ENCODE measurements at regions not wholly inside any gene's neighbourhood (a gene's known extent, or its start where the extent isn't known, plus 50 kb on each side); places are given as distances from the start of the nearest gene placed in this dataset.
"Not testable (repeated sequence)": the region's sequence is repeated elsewhere in the genome, so short reads cannot be mapped to it uniquely, and the experiment has no call there.

GRCh38 chr1:4170548-4171340 lies 270.7 kb upstream of the C1orf174 start:
- DNase-seq, result peak in 20 of 56 donors; percentile 4 to 62 (median 30)

DNA sequence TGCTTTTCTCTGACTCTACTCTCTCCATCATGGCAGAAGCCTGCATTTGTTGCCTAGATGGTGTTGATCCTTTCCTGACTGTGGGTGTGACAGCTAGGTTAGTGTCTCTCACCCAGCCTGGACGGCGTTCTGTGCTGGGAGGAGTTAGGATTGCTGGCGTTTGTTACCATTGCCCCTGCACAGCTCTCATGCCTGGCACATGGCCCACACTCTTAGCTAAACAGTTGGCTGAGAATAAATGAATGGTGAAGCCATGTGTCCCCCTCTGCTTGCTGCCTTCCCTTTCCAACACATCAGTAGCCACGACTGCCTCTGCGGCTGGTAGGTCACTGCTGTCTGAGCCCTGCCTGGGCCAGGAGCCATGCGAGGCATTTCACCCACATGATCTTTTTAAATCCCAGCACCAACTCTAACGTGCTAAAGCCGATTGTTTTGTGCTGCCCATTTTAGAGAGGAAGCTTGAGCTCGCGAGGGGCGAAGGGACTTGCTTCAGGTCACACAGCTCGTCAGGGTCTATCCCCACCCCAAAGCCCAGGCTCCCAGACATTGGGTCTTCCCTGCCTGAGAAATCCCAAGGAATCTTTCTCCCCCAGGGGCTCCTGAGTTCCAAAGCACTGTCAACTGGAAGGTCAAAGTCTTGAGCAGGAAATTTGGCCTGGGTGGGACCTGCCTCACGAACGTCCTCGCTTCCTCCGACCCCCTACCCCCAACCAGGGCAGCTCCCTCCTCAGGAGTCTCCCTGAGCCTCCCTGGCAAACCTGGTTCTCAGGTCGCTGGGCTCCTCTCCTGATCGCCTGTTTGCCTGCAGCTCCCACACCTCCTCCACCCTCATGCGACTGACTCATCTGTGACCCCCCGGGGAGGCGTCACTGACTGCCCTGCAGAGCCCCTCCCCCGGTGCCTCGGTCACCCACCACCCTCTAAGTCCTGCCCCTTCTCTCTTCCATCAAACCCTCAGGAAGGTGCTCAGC lies 271.7 kb upstream of the C1orf174 start:
- DNase-seq, result peak in 3 of 56 donors; percentile 15 to 29 (median 29)

DNA sequence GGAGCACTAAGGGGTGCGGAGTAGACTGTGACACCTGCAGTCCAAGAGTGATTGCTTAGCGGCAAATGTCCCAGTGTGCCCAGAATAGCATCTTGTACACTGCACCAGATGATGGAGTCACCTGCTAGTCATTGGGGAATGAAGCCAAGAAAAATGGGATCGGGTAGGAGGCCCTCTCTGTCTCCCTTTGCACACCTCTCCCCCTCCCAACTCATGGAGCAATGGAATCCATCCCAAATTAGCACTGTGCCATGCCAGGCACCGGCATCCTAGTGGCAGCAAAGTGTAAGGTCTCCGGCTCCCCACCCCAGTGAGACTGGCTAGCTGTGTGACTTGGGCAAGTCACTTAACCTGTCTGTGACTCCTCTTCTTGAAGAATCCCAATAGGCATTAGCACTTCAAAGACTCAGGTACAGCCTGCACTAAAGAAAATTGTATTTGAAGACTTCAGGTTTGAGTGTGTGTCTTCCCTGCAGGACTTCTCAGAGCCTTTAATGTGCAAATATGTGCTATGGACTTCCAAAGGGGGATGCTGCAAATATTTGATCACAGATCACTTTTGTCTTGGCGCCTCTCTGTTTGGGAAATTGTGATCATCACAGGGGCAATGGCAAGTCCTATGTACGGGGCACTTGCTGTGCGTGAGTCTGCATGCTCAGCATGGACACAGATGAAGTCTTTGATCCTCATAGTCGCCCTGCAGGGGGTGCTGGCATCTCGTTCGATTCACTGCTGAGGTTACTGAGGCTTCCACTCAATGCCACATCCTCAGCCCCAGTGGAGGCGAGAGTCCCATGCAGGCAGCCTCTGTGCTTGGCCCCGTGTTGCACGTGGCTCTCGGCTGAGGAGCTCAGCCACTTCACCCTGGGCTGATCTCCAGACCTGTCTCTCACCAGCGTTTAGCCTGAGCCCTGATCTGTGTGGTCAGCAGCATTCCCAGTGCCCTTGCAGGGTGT lies 272.9 kb upstream of the C1orf174 start:
- peak in 10 of 56 donors; percentile 2 to 40 (median 13) for DNase-seq

GRCh38 chr1:4173731-4174130 lies 273.7 kb upstream of the C1orf174 start:
- DNase-seq, result no peak

DNA sequence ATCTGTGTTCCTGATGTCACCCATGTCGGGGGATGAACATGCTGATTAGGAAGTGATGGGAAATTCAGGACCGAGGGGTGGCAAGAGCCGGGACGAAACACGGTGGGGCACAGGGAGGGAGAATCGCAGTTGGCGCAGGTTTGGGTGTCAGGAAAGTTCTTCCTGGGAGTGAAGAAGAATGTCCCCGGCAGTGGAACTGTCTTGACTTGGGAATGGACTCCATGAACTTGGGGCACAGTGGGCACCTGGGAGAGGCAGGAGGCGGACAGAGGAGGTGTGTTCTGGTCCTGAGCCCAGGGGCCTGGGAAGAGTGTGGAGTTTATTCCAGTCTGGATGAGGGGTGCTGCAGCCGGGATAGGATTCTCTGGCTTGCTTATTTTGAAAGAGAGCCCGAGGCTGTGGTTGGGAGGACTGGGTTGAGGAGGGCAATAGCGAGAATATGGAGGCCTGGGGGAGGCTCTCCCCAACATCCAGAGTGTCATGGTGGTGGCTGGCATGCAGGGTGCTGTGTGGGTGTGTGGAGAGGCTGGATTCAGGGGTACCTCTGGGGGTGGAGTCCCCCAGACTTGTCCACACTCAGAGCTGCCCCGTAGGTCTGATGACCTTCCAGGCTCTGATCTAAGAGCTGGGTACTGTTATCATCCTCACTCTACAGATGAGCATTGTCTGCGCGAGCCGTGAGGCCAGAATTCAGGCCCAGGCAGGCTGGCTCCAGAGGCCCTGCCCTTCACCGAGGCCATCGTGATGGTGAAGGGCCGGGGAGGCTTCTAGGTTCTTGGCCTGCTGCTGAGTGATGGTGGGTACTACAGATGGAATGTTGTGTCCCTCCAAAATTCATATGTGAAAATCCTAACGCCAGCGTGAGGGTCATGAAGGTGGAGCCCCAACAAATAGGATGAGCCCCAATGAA lies 274.5 kb upstream of the C1orf174 start:
- DNase-seq, result no peak

- no peak for DNase-seq
Observed at GRCh38 chr1:4175566-4176405, 275.7 kb upstream of the C1orf174 start.

- DNase-seq, result no peak
Observed at GRCh38 chr1:4176841-4177240, 276.8 kb upstream of the C1orf174 start.

- no peak for DNase-seq
Observed at GRCh38 chr1:4177425-4178150, 277.5 kb upstream of the C1orf174 start.

DNA sequence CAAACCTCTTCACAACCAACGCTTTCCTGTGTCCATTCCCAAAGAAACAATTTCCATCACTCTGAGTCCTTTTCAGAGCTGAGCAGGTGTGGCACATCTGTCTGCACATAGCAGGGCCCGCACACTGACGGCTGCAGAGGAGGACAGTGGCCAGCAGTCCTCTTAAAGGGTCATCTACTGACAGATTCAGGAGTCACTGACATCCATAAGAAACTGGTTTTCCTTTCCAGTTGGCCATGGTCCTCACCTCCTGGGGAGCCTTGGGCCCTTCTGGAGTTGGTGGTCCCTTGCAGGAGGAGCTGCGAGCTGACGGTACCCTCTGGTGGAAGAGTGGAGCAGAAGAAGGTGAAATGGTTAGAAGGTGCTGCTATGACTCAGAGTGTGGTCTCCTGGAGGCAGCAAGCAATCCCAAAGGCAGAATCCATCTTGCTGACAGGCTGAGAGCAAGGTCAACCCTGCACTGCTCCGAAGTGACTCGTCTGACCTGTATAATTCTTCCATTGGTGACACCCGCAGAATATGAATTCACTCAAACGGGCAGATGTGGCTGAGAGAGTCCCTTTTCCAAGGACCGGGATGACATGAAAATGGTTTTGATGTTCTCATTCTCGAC lies 278.5 kb upstream of the C1orf174 start:
- DNase-seq, result no peak

GRCh38 chr1:4179914-4180735 lies 280.1 kb upstream of the C1orf174 start:
- DNase-seq, result peak in 10 of 56 donors; percentile 5 to 39 (median 21)

GRCh38 chr1:4186486-4186885 lies 286.4 kb upstream of the C1orf174 start:
- DNase-seq, result not testable (repeated sequence)

DNA sequence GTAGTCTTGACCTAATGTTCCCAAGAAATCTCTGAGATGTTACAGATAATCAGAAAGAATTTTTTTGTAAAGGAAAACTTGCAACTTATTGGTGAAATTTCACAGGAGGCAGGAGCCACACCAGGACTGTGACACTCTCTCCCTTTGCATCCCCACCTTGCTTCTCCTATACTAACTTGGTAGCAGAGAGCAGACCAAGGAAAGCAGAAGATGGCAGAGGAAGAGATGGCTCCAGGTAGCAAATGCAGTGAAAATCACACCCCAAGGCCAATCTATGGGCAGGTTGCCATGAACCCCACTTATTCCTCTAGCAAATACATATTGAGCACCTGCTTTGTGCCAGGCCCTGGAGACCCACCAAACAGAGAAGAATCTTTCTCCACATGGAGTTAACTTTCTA lies 303.4 kb upstream of the C1orf174 start:
- no peak for DNase-seq

DNA sequence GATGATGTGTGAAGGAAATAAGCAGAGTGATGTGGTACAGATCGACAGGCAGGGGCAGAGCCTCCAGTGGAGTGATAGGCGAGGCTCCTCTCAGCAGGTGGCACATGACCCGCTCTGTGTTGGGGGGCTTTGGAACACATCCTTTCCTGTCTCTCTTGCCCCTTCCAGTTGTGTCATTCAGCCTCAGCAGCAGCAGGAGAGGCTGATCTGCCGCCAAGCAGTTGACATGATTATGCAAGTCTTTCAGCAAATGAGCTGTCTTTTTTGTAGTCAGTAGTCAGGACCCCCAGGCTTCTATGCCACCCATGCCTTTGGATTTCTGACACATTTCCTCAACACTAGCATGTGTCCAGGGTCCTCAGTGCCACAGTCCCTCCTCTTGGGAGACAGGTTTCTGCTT lies 307.1 kb upstream of the C1orf174 start:
- no peak for DNase-seq

DNA sequence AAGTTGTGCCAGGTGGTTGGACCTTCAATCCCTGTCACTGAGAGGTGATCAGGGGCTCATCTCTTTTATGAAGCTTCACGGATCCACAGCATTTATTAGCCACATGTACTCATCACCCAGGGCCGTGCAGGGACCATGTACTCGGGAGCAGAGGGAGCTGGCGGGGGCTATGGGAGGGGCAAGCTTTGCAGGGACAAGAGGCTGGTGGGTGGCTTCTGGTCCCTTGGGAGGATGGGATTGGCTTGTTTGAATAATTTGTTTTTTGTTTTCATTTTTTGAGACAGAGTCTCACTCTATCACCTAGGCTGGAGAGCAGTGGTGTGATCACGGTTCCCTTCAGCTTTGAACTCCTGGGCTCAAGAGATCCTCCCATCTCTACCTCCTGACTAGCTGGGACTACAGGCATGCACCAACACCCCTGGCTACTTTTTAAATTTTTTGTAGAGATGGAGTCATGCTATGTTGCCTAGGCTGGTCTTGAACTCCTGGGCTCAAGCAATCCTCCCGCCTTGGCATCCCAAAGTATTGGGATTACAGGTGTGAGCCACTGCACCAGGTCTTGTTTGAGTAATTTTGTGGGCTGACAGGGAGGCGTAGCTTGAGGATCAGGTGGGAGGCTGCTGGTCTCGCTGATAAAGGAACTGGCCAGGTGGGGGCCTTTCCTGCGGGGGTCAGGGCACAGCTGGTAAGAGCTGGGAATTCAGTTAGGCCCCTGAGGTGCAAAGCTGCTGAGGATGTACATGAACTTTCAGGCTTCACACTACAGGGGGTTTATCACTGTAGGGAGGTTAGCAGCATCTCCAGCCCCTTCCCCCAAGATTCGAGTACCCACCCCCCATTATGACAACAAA lies 308.0 kb upstream of the C1orf174 start:
- DNase-seq, result no peak

DNA sequence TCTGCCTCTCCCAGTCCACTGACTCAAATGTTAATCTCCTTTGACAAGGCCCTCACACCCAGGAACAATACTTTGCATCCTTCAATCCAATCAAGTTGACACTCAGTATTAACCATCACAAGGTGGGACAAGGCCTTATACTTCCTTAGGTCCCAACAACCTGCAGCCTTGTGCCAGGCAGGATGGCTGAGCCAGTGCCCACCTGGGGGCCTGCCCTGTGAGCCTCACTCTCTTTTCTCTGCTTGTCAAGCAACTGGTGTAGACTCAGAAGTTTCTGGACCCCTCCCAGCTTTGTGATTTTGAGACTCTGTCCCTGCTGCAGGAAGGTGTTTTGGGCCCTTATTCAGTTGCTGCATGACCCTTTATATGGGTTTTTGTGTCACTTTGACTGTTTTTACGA lies 310.0 kb upstream of the C1orf174 start:
- DNase-seq, result no peak

GRCh38 chr1:4212796-4213195 lies 312.7 kb upstream of the C1orf174 start:
- DNase-seq, result no peak

All from nucleus accumbens (tissue), 56 donors.